WERI-Rb-1 (cell line): ENCODE measurements at regions not wholly inside any gene's neighbourhood (a gene's known extent, or its start where the extent isn't known, plus 50 kb on each side); places are given as distances from the start of the nearest gene placed in this dataset.

Experiments
- DNase-seq: peaks from one replicate; pipeline ENCODE4 v3.0.0-alpha.2; 2020
- H3K27ac ChIP-seq: fragments of 250-450 bp; sonication (Bioruptor Pico); 2 replicates; pipeline ENCODE4 v1.5.1; 2020; ENCODE audit warnings: mild to moderate bottlenecking, moderate library complexity
- H3K27me3 ChIP-seq: fragments of 250-450 bp; sonication (Bioruptor Pico); 2 replicates; pipeline ENCODE4 v1.5.1; 2021; ENCODE audit warnings: mild to moderate bottlenecking, low read depth, moderate library complexity; ENCODE audit not compliant: insufficient read depth, severe bottlenecking
- H3K36me3 ChIP-seq: fragments of 250-450 bp; sonication (Bioruptor Pico); 2 replicates; pipeline ENCODE4 v1.5.1; 2020; ENCODE audit warnings: mild to moderate bottlenecking, moderate library complexity
- H3K4me3 ChIP-seq: 2 replicates; pipeline ENCODE4 v1.5.1; 2011; ENCODE audit warnings: low read depth, mild to moderate bottlenecking, control low read depth, low read length
- H3K9me3 ChIP-seq: fragments of 250-450 bp; sonication (Bioruptor Pico); 2 replicates; pipeline ENCODE4 v1.5.1; 2021; ENCODE audit warnings: mild to moderate bottlenecking, moderate library complexity; ENCODE audit not compliant: severe bottlenecking
- TF ChIP-seq, protein P1 (sequence below): IDR thresholded peaks from 2 replicates; pipeline ENCODE4 v1.5.1; 2011; ENCODE audit warnings: low read depth, mild to moderate bottlenecking, control low read depth, inconsistent platforms, low read length

DNA sequence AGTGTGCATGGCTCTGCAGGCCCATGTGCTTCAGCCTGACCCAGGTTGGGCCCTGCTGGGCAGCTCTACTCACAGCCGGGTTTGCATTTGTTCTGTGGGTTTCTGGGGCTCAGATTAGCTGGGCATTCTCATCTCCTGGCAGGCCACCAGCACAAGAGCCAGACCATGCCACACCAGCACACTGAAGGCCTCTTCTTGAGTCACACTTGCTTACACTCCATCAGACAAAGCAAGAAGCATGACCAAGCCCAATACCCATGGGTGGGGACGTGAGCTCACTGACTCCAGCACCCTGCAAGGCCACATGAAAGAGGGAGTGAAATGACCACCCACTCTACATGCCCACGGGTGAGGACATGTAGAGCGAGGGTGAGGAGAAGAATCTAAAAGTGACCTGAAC lies 257.8 kb upstream of the PPP2R2D start:
- H3K27me3 ChIP-seq = no peaks in the 10 kb centered on the region
- H3K4me3 ChIP-seq = no peak overlapping the region
- TF ChIP-seq, protein P1, sequence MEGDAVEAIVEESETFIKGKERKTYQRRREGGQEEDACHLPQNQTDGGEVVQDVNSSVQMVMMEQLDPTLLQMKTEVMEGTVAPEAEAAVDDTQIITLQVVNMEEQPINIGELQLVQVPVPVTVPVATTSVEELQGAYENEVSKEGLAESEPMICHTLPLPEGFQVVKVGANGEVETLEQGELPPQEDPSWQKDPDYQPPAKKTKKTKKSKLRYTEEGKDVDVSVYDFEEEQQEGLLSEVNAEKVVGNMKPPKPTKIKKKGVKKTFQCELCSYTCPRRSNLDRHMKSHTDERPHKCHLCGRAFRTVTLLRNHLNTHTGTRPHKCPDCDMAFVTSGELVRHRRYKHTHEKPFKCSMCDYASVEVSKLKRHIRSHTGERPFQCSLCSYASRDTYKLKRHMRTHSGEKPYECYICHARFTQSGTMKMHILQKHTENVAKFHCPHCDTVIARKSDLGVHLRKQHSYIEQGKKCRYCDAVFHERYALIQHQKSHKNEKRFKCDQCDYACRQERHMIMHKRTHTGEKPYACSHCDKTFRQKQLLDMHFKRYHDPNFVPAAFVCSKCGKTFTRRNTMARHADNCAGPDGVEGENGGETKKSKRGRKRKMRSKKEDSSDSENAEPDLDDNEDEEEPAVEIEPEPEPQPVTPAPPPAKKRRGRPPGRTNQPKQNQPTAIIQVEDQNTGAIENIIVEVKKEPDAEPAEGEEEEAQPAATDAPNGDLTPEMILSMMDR = no peak
- no peak overlapping the region for H3K27ac ChIP-seq
- no peaks in the 10 kb centered on the region for H3K36me3 ChIP-seq
- peaks cover 7% of the 10 kb centered on the region for H3K9me3 ChIP-seq
- DNase-seq = no peak

DNA sequence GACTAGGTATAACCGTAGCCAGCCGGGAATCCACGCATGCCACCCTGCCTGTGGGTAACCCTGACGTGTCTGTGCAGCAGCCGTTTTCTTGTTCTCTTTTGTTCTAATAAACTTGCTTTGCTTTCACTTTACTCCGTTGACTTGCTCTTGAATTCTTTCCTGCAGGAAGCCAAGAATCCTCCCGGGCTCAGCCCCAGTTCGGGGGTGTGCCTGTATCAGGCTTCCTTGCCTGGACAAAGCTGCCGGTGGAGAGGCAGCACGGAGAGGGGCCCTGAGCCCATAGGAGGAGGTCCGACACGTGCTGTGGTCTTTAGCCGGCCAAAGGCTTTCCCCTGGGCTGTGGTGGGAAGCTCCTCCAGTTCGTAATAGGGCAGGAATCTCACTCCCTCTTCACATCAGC lies 256.5 kb upstream of the PPP2R2D start:
- H3K27me3 ChIP-seq = no peaks in the 10 kb centered on the region
- TF ChIP-seq, protein P1 = no peak
- H3K4me3 ChIP-seq = no peak overlapping the region
- peaks cover 5% of the 10 kb centered on the region for H3K9me3 ChIP-seq
- DNase-seq = no peak
- H3K27ac ChIP-seq = no peak overlapping the region
- H3K36me3 ChIP-seq = no peaks in the 10 kb centered on the region

DNA sequence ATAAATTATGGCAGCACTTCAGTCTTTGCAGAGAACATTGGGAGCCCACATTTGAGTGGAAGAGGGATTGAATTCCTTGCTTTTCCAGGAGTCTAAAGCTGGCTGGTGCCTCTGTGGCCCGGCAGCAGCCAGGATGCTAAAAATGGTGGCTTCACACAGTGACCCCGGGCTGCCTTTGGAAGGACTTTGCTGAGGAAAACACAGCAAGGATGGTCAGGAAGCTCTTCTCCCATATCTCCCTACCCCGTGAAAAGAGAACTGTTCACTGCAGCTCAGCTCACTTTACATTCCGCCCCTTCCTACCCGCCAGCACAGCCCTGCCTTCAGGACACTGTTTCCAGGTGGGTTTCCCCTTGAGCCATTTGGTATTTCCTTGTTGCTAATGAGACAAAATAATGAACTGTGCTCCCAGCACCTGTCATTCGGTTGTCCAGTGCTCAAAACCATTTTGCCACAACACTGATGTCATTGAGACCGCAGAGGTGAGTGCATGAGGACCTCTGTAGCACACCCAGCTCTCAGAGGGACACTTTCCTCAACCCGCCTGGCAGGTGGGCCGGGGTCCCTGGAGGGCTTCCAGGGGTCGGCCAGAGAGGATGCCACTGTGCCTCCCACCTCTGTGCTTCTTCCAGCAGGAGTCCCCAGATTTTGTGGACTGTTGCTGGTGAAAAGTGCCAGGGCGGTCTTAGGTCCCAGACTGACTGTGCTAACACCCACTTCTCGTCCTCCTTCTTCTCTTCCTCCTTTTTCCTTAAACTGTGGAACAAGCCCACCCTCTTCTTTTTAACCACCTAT lies 255.7 kb upstream of the PPP2R2D start:
- peaks cover 3% of the 10 kb centered on the region for H3K9me3 ChIP-seq
- DNase-seq = no peak
- TF ChIP-seq, protein P1 = no peak
- no peak overlapping the region for H3K4me3 ChIP-seq
- no peak overlapping the region for H3K27ac ChIP-seq
- no peaks in the 10 kb centered on the region for H3K27me3 ChIP-seq
- no peaks in the 10 kb centered on the region for H3K36me3 ChIP-seq

DNA sequence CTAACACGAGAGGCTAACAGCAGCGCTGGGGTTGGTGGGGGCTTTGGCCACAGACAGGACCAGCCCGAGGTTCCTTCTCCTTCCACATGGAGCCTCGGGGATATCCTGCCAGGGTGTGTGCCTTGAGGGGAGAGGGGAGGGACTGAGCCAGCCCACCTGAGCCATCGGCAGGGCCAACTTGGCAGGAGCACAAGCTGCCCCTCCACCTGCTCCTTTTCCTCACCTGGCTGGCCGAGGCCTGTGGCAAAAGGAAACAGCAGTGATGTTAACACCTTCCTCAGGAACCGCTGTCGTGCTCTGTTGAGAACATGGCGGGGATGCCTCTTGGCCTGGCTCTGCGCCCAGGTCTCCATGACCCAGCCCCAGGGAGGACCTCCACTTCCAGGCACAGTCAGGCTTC lies 255.1 kb upstream of the PPP2R2D start:
- Histone ChIP-seq H3K36me3 (no peaks in the 10 kb centered on the region), H3K27ac (no peak overlapping the region)
- no peak for DNase-seq

DNA sequence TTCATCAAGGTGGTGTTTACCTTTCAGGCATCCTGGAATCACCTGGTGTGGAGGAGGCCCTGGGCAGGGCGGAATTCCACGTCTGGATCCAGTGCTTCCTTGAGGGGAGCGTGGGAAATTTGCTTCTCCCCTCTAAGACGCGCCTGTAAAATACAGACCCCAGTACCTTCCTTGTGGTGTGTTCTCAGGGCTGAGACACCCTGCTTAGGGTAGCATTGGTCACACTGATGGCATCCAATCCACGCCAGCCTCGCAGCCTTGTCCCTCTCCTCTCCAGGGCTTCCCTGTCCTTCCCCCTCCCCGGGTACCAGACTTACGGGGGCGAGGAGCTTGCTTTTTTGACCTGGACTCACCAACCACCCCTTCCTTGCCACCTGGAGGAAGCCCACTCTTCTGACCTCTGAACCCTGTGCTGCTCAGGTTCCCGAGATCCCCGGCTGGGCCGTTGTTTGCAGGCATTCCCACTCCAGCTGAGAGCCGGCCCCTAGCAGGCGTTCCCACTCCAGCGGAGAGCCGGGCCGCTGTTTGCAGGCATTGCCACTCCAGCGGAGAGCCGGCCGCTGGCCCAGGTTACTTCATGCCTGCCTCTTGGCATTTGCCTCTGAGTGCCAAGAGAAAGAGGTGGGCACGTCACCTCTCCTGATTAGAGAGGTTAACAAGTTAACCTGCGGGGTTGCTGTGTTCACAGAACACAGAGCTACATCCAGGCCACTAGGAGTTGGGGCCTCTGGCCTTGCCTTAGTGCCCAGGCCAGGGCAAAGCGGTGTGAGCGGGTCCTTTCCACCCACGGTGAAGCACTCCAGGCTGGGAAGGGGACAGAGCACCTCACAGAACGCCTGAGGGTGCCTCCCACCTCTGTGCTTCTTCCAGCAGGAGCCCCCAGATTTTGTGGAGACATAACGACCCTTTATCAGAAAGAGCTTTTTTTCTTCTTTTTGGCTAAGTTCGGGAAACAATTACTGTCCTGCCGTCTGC lies 254.0 kb upstream of the PPP2R2D start:
- H3K27me3 ChIP-seq = no peaks in the 10 kb centered on the region
- no peak overlapping the region for H3K4me3 ChIP-seq
- TF ChIP-seq, protein P1 = no peak
- H3K36me3 ChIP-seq = no peaks in the 10 kb centered on the region
- H3K27ac ChIP-seq = no peak overlapping the region
- no peak for DNase-seq
- no peaks in the 10 kb centered on the region for H3K9me3 ChIP-seq

More for the DNA sequence above, 255.1 kb upstream of the PPP2R2D start:
- no peaks in the 10 kb centered on the region for H3K9me3 ChIP-seq
- H3K27me3 ChIP-seq = no peaks in the 10 kb centered on the region
- H3K4me3 ChIP-seq = no peak overlapping the region
- TF ChIP-seq, protein P1 = no peak
